ENCODE measurements at regions not wholly inside any gene's neighbourhood (a gene's known extent, or its start where the extent isn't known, plus 50 kb on each side); places are given as distances from the start of the nearest gene placed in this dataset.

DNA sequence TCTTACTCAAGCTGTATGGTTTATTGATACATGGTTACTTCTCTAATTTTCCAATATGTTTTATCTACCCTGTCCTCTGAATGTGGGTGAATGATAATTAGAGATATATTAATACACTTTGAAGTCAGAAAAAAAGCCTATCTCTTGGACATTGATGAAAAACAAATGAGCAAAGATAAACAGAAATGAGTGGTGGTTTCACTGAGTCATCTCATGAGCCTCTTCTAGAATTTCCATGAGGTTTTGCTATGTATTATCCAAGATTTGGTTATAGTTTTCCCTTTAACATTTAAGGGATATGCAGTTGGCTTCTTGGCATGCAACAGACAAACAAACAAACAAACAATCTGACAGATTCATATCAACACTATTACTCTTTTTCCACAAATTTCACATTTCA lies 586.8 kb downstream of the RFPL4B start:
- TF ChIP-seq, protein P1, sequence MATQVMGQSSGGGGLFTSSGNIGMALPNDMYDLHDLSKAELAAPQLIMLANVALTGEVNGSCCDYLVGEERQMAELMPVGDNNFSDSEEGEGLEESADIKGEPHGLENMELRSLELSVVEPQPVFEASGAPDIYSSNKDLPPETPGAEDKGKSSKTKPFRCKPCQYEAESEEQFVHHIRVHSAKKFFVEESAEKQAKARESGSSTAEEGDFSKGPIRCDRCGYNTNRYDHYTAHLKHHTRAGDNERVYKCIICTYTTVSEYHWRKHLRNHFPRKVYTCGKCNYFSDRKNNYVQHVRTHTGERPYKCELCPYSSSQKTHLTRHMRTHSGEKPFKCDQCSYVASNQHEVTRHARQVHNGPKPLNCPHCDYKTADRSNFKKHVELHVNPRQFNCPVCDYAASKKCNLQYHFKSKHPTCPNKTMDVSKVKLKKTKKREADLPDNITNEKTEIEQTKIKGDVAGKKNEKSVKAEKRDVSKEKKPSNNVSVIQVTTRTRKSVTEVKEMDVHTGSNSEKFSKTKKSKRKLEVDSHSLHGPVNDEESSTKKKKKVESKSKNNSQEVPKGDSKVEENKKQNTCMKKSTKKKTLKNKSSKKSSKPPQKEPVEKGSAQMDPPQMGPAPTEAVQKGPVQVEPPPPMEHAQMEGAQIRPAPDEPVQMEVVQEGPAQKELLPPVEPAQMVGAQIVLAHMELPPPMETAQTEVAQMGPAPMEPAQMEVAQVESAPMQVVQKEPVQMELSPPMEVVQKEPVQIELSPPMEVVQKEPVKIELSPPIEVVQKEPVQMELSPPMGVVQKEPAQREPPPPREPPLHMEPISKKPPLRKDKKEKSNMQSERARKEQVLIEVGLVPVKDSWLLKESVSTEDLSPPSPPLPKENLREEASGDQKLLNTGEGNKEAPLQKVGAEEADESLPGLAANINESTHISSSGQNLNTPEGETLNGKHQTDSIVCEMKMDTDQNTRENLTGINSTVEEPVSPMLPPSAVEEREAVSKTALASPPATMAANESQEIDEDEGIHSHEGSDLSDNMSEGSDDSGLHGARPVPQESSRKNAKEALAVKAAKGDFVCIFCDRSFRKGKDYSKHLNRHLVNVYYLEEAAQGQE (IDR thresholded peaks at IDR 0.05; ENCODE audit: insufficient read depth in 1 of 2, low read depth in 2 of 2, low read length in 2 of 2) = no peak
- TF ChIP-seq TAF1 (IDR thresholded peaks at IDR 0.05; ENCODE audit: borderline replicate concordance, insufficient read depth, low read length) = no peak
- TF ChIP-seq POLR2AphosphoS5 (IDR thresholded peaks at IDR 0.05; ENCODE audit: low read depth, low read length) = no peak
